HG02678 (cell line): ENCODE measurements at regions not wholly inside any gene's neighbourhood (a gene's known extent, or its start where the extent isn't known, plus 50 kb on each side); places are given as distances from the start of the nearest gene placed in this dataset.
"Not testable (repeated sequence)": the region's sequence is repeated elsewhere in the genome, so short reads cannot be mapped to it uniquely, and the experiment has no call there.

ENCODE experiments used
- ATAC-seq: cut with Tn5 transposase; IDR thresholded peaks from one replicate; pipeline ENCODE4 v1.9.1; 2021; ENCODE audit warnings: mild to moderate bottlenecking, moderate library complexity; ENCODE audit not compliant: unreplicated experiment

- no peak for ATAC-seq
Measured at GRCh38 chr10:64626924-64627323, 1105.7 kb downstream of the REEP3 start.

GRCh38 chr10:64630534-64630933 is 1109.3 kb downstream of the REEP3 start:
- ATAC-seq: no peak

GRCh38 chr10:64635906-64636305 is 1114.7 kb downstream of the REEP3 start:
- ATAC-seq: no peak

GRCh38 chr10:64636461-64636860 is 1115.3 kb downstream of the REEP3 start:
- ATAC-seq: no peak

- ATAC-seq: no peak
Measured at GRCh38 chr10:64637939-64638338, 1116.7 kb downstream of the REEP3 start.

GRCh38 chr10:64648915-64649314 is 1127.7 kb downstream of the REEP3 start:
- ATAC-seq: no peak

GRCh38 chr10:64658528-64658927 is 1137.3 kb downstream of the REEP3 start:
- ATAC-seq: no peak

GRCh38 chr10:64659311-64659710 is 1138.1 kb downstream of the REEP3 start:
- ATAC-seq: no peak

GRCh38 chr10:64682043-64682442 is 1160.8 kb downstream of the REEP3 start:
- no peak for ATAC-seq

GRCh38 chr10:64690194-64690593 is 1169.0 kb downstream of the REEP3 start:
- ATAC-seq: no peak

- no peak for ATAC-seq
Measured at GRCh38 chr10:64699244-64699643, 1178.0 kb downstream of the REEP3 start.

- ATAC-seq: not testable (repeated sequence)
Measured at GRCh38 chr10:64702086-64702485, 1180.9 kb downstream of the REEP3 start.

- no peak for ATAC-seq
Measured at GRCh38 chr10:64708884-64709681, 1187.9 kb downstream of the REEP3 start.

GRCh38 chr10:64726466-64726865 is 1205.3 kb downstream of the REEP3 start:
- ATAC-seq: no peak

- ATAC-seq: no peak
Measured at GRCh38 chr10:64731016-64731415, 1209.8 kb downstream of the REEP3 start.

- ATAC-seq: no peak
Measured at GRCh38 chr10:64732372-64732957, 1211.3 kb downstream of the REEP3 start.

- ATAC-seq: peak; percentile 56
Measured at GRCh38 chr10:64733980-64734379, 1212.8 kb downstream of the REEP3 start.

- no peak for ATAC-seq
Measured at GRCh38 chr10:64738462-64738861, 1217.3 kb downstream of the REEP3 start.

GRCh38 chr10:64745565-64745964 is 1224.4 kb downstream of the REEP3 start:
- ATAC-seq: no peak

- no peak for ATAC-seq
Measured at GRCh38 chr10:64750672-64751071, 1229.5 kb downstream of the REEP3 start.

GRCh38 chr10:64753516-64753915 is 1232.3 kb downstream of the REEP3 start:
- no peak for ATAC-seq

- ATAC-seq: no peak
Measured at GRCh38 chr10:64760371-64760770, 1239.2 kb downstream of the REEP3 start.

GRCh38 chr10:64762861-64763260 is 1241.7 kb downstream of the REEP3 start:
- no peak for ATAC-seq
